Activated CD8-positive, alpha-beta T cell treated with anti-CD3 and anti-CD28 coated beads, Interleukin-2, amount 10 ng/mL, durations not matched to agents 7 days and 5 days (primary cell): ENCODE measurements at regions not wholly inside any gene's neighbourhood (a gene's known extent, or its start where the extent isn't known, plus 50 kb on each side); places are given as distances from the start of the nearest gene placed in this dataset.
"Not testable (repeated sequence)": the region's sequence is repeated elsewhere in the genome, so short reads cannot be mapped to it uniquely, and the experiment has no call there.

ENCODE experiments used
- ATAC-seq: fragments of 150-1000 bp; cut with Tn5 transposase; one replicate; pipeline ENCODE4 v1.10.0; 2021; ENCODE audit warnings: moderate library complexity
- CTCF ChIA-PET: fragments of 350-600 bp; sonication (Branson Sonifier 250); formaldehyde crosslinking; loops from one replicate; lab custom pipeline; 2021; ENCODE audit warnings: antibody characterized with exemption; lab: Charles Lee
- POLR2A ChIA-PET: fragments of 350-600 bp; sonication (Branson Sonifier 250); formaldehyde crosslinking; loops from one replicate; lab custom pipeline; 2021; ENCODE audit warnings: antibody characterized with exemption; lab: Charles Lee
- DNase-seq: peaks from one replicate; pipeline ENCODE4 v3.0.0-alpha.2; 2020
- H3K27ac Mint-ChIP-seq: one replicate; pipeline ENCODE4 v1.8.0; 2021; ENCODE audit warnings: mild to moderate bottlenecking, mixed read lengths
- H3K27me3 Mint-ChIP-seq: one replicate; pipeline ENCODE4 v1.8.0; 2021; ENCODE audit warnings: low read depth, mixed read lengths
- H3K36me3 Mint-ChIP-seq: one replicate; pipeline ENCODE4 v1.8.0; 2021; ENCODE audit warnings: low read depth, mixed read lengths
- H3K4me1 Mint-ChIP-seq: one replicate; pipeline ENCODE4 v1.8.0; 2021; ENCODE audit warnings: low read depth, mixed read lengths
- H3K4me3 Mint-ChIP-seq: one replicate; pipeline ENCODE4 v1.8.0; 2021; ENCODE audit warnings: mild to moderate bottlenecking, mixed read lengths
- H3K9me3 Mint-ChIP-seq: one replicate; pipeline ENCODE4 v1.8.0; 2022; ENCODE audit warnings: mixed read lengths; ENCODE audit not compliant: insufficient read depth

DNA sequence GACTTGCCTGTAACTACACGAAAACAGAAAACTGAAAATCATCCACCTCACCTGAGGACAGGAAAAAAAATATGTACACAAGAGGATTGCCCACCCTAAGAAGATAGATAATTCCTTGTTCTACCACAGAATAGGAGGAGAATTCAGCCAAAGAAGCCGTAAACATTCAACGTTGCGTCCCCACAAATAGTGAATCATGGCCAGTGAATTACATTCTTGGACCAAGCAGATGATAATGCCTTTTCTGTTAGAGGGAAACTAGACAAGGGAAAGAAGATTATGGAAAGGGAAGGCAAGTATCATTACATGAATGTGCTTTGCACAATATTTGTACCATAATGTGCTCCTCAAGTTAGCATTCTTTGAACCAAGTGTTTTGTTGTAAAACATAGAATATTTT, 95.5 kb upstream of the C1QTNF7 start:
- H3K27ac Mint-ChIP-seq, result no peak overlapping the region
- ChIA-PET CTCF (no interaction called here), POLR2A (no interaction called here)
- H3K27me3 Mint-ChIP-seq, result peaks cover 2% of the 10 kb centered on the region
- H3K4me1 Mint-ChIP-seq, result no peaks in the 10 kb centered on the region
- ATAC-seq, result no peak
- H3K36me3 Mint-ChIP-seq, result no peaks in the 10 kb centered on the region
- DNase-seq, result no peak
- H3K4me3 Mint-ChIP-seq, result no peak overlapping the region
- no peaks in the 10 kb centered on the region for H3K9me3 Mint-ChIP-seq

DNA sequence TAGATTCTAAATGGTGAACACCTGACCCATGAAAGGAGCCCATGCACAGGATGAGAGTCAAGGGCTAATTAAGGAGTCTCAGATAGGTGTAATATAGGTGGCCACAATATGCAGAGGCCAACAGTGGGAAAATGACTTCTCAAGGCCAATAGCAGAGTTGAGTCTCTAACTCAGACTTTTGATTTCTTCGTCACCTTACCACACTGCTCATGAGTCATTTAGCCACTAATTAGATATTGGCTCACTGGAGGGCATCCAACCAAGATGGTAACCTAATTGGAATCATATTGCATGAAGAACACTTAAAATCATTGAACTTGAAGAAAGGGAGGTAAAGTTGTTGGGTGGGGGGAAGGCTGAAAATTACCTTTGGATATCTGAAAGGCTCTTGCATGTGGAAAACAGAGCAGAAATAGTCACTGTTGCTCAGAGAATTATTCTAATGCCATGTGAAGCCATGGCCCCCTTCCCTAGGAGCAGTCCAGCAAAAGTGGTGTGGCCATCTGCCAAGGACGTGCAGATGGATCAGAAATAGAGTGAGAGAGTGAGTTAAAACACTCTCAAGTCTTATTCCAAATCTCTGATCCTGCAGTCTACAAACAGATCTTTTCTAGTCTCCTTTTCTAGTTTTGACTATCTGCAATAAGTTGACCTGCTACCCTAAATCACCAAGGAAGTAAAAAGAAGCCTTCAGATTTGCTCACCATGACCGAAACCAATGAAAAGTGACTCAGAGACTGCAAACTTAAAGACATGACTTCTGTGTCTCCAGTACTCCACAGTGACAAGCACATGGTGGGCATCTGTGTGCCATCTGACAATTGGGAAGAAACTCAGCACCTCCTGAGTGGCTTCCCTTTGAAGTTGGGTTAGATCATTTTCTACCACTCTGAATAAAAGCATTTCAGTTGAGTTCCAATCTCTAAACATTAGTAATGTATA, 93.9 kb upstream of the C1QTNF7 start:
- H3K4me3 Mint-ChIP-seq, result no peak overlapping the region
- H3K9me3 Mint-ChIP-seq, result no peaks in the 10 kb centered on the region
- H3K36me3 Mint-ChIP-seq, result no peaks in the 10 kb centered on the region
- ChIA-PET POLR2A (no interaction called here), CTCF (no interaction called here)
- H3K4me1 Mint-ChIP-seq, result no peaks in the 10 kb centered on the region
- H3K27ac Mint-ChIP-seq, result no peak overlapping the region
- ATAC-seq, result no peak
- H3K27me3 Mint-ChIP-seq, result peaks cover 2% of the 10 kb centered on the region
- no peak for DNase-seq

DNA sequence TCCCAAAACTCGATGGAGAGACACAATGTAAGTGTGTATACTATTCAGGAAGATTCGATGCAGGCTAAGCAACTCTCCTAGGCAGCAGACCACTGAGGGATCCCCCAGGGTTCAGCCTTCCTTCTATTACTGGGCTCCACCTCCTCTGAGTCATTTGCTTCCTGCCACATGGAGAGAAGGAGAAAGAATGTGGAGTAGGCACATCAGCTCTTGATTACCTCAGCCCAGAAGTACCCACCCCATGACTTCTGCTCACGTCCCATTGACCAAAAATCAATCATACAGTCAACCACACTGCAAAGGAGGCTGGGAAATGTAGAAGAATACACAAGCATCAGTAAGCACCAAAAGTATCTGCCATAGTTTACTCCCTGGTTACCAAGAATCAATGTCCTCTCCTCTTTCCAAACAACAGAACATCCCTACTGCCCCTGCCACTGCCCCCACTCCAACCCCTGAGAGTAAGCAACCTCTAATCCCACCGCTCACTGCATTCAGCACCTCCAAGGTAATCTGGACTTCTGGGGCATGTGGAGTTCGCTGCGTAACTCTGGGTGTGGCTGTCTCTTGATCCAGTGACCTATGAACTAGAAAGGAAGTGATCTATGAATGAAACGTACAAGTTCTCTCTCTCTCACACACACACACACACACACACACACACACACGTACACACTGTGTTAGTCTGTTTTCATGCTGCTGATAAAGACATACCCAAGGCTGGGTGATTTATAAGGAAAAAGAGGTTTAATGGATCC, 91.2 kb upstream of the C1QTNF7 start:
- DNase-seq, result no peak
- Mint-ChIP-seq H3K4me3 (no peak overlapping the region), H3K36me3 (no peaks in the 10 kb centered on the region), H3K27ac (no peak overlapping the region), H3K27me3 (peaks cover 5% of the 10 kb centered on the region), H3K4me1 (no peaks in the 10 kb centered on the region), H3K9me3 (no peaks in the 10 kb centered on the region)
- ChIA-PET CTCF (interaction anchor here (0.5 kb wide), 1 partner anchor 294 kb away, joined by 3 read pairs; no protein-coding TSS in a partner anchor), POLR2A (no interaction called here)
- no peak for ATAC-seq

DNA sequence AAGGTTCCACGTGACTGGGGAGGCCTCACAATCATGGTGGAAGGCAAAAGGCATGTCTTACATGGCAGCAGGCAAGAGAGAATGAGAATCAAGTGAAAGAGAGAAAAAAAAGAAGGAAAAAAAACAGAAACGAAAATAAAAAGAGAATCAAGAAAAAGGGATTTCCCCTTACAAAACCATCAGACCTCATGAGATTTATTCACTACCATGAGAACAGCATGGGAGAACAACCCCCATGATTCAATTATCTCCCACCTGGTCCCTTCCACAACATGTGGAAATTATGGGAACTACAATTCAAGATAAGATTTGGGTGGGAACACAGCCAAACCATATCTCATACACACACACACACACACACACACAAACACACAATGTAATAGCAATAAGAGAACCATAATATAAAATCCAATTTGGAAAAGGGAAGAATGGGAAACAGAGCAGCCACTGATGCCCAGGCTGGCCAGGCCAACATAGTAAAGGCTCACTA, 90.6 kb upstream of the C1QTNF7 start:
- H3K36me3 Mint-ChIP-seq, CTCF ChIA-PET, H3K4me1 Mint-ChIP-seq, DNase-seq, POLR2A ChIA-PET, H3K27me3 Mint-ChIP-seq, H3K4me3 Mint-ChIP-seq, ATAC-seq, H3K9me3 Mint-ChIP-seq, H3K27ac Mint-ChIP-seq: not testable (repeated sequence)

DNA sequence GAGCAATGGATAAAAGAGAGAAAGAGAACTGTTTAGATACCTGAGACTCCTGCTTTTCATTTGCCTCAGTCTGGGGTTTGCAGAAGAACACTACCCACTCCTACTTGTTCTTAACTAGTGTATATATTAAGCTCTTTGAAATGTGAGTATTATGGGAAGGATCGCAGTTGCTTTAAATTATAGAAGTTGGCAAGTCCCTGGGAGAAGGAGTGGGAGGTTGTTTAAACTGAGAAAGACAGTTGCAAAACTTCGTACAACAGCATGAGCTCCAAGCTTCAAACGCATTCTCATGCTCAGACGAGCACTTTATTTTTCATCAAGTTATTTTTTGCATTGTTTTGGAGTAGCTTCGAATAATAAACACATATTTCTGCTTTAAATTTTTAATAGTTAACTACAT, 88.1 kb upstream of the C1QTNF7 start:
- ATAC-seq (no peak), DNase-seq (no peak)
- ChIA-PET POLR2A (no interaction called here), CTCF (no interaction called here)
- Mint-ChIP-seq H3K9me3 (no peaks in the 10 kb centered on the region), H3K27me3 (peaks cover 4% of the 10 kb centered on the region), H3K4me1 (no peaks in the 10 kb centered on the region), H3K27ac (no peak overlapping the region), H3K4me3 (no peak overlapping the region), H3K36me3 (no peaks in the 10 kb centered on the region)

DNA sequence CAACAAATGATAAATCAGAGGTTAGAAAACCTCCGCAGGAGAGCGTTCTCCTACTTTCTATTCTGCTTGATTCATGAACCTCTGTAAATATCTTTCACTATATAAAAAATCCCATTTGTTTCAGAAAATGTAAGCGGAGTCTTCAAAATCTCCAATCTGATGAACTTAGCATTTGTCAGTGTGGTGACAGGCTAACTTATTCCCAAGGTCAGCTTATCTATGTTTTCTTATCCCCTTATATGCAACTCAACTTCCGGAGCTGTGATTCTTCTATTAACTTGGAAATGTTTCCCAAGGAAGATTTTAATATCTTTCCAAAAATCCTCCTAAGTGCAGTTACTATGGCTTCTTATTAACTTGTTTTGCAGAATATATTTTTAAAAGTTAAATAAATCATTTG, 87.5 kb upstream of the C1QTNF7 start:
- Mint-ChIP-seq H3K4me1 (no peaks in the 10 kb centered on the region), H3K27me3 (peaks cover 4% of the 10 kb centered on the region), H3K4me3 (no peak overlapping the region), H3K36me3 (no peaks in the 10 kb centered on the region), H3K9me3 (no peaks in the 10 kb centered on the region), H3K27ac (no peak overlapping the region)
- ATAC-seq (no peak), DNase-seq (no peak)
- POLR2A ChIA-PET, result no interaction called here
- CTCF ChIA-PET, result no interaction called here

DNA sequence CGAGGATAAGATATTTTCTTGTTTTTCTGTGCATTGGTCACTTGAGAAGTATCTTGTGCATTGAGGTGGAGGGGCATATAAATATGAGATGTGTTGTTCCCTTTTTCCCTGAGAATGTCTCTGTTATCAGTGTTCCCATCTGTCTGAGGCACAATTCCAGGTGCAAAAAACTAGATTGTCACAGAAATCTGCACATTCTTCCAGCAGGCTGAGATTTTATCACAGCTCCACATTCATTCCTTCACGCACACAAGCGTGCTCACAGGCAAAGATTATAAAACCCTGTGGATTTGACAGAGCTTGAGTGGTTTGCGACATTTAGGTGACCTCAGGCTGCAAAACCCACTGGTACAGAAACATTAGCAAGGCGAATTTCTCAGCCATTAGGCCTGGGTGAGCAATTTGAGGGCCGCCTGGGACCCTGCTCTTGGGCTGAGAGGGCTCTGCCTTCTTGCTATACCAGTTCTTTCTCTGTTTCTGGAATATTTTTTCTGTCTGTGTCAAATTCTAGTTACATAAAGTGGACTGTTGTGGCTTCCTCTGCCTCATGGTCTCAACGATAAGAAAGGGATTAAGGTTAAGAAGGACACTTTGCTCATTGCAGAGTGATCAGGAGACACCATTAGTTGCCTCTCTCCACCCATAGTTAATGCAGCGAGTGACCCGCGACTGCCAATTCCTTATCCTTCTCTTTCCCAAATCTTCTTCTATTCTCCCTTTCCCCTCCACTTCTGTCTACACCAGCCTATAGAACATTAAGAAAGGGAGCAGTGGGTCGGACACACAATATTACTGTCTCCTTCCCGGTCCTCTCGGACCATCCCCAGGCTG, 86.7 kb upstream of the C1QTNF7 start:
- ChIA-PET POLR2A (no interaction called here), CTCF (no interaction called here)
- DNase-seq, result no peak
- Mint-ChIP-seq H3K27me3 (peaks cover 4% of the 10 kb centered on the region), H3K36me3 (no peaks in the 10 kb centered on the region), H3K4me3 (no peak overlapping the region), H3K9me3 (no peaks in the 10 kb centered on the region), H3K27ac (no peak overlapping the region), H3K4me1 (no peaks in the 10 kb centered on the region)
- ATAC-seq, result no peak

DNA sequence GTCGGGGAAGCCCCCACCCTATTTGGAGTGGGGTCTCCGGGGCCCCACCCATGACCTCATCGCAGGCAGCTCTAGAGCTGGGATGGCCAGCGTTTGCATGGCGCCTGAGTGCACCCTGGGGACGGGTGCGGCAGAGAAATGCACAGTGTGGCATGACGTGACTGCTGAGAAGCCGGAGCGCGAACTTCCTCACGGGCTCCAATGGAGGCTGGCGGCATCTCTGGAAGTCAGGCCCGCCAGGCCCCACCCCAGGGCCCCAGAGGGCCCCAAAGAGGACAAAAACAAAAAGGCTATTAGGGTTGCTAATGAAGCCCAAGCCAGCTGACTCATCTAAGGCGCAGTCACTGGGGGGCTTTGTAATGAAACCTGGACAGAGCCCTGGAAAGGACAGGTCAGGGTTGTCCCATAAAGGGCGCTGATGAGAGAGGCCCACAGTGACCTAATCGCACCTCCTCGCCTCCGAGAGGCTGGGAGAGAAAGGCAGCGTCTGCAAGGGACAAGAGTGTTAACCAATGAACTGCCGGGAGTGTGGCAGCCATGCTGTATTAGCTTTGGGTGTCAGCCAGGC, 86.0 kb upstream of the C1QTNF7 start:
- peaks cover 4% of the 10 kb centered on the region for H3K27me3 Mint-ChIP-seq
- H3K36me3 Mint-ChIP-seq, result no peaks in the 10 kb centered on the region
- H3K4me1 Mint-ChIP-seq, result no peaks in the 10 kb centered on the region
- DNase-seq (no peak), ATAC-seq (no peak)
- ChIA-PET POLR2A (no interaction called here), CTCF (interaction anchor here (1.0 kb wide), 1 partner anchor 58 kb away, joined by 3 read pairs; no protein-coding TSS in a partner anchor)
- no peaks in the 10 kb centered on the region for H3K9me3 Mint-ChIP-seq
- no peak overlapping the region for H3K4me3 Mint-ChIP-seq
- no peak overlapping the region for H3K27ac Mint-ChIP-seq

DNA sequence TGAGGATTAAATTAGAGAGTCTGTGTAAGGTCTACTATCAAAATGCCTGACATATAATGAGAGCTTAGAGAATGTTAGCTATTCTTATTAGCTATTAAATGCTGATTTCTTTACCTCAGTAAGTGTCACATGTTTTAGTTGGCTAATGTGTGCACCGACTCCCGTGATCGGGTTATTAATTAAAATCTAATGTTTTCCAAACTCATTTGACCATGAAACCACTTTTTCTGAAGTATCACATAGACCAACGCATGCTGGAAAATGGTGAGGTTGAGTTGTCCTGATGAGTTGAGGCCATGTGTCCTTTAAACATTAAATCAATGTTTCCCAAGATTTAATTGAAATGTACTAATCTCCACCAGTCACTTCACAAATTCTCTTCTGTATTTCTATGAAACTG, 84.8 kb upstream of the C1QTNF7 start:
- H3K27me3 Mint-ChIP-seq, result peaks cover 4% of the 10 kb centered on the region
- H3K4me1 Mint-ChIP-seq, result no peaks in the 10 kb centered on the region
- ATAC-seq, result no peak
- no peak overlapping the region for H3K27ac Mint-ChIP-seq
- DNase-seq, result no peak
- H3K9me3 Mint-ChIP-seq, result no peaks in the 10 kb centered on the region
- H3K36me3 Mint-ChIP-seq, result no peaks in the 10 kb centered on the region
- CTCF ChIA-PET, result interaction anchor here (1.0 kb wide), 1 partner anchor 57 kb away, joined by 3 read pairs; no protein-coding TSS in a partner anchor
- POLR2A ChIA-PET, result no interaction called here
- no peak overlapping the region for H3K4me3 Mint-ChIP-seq

DNA sequence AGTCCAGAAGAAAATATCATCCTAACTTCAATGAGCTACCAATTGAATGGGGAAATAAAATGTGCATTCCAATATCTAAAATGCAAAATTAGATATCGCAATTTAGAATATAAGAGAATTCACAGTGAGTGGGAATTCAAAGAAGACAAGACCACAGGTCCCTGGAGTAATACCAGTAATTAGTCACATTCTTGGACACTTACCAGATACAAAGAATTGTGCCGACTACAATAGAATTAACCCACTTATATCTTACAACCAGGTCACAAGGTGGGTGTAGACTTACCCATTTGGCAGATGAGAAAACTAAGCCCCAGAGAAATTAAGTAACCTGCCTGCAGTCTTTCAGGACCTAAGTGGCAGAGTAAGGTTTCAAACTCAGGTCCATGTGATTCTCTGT, 84.3 kb upstream of the C1QTNF7 start:
- DNase-seq, result no peak
- Mint-ChIP-seq H3K9me3 (no peaks in the 10 kb centered on the region), H3K4me1 (no peaks in the 10 kb centered on the region), H3K36me3 (no peaks in the 10 kb centered on the region), H3K4me3 (no peak overlapping the region), H3K27ac (no peak overlapping the region), H3K27me3 (peaks cover 4% of the 10 kb centered on the region)
- CTCF ChIA-PET, result no interaction called here
- POLR2A ChIA-PET, result no interaction called here
- no peak for ATAC-seq

DNA sequence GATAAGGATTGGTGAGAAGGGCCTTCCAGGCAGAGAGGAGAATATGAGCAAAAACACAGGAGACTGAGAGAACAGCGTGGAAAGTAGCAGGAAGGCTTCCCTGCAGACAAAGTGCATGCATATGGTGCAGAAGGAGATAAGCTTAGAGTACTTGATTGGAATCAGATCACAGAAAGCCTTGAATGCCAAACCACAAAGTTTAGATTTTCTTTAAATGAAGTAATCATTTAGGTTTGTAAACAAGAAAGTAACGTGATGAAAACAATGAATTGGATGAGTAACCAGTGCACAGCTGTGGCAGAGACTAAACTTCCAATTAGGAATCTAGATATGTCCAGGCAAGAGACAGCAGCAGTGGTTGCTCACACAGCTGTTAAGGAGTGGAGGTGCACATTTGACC, 83.8 kb upstream of the C1QTNF7 start:
- Mint-ChIP-seq H3K4me3 (no peak overlapping the region), H3K4me1 (no peaks in the 10 kb centered on the region), H3K36me3 (no peaks in the 10 kb centered on the region), H3K9me3 (no peaks in the 10 kb centered on the region), H3K27ac (no peak overlapping the region), H3K27me3 (peaks cover 4% of the 10 kb centered on the region)
- DNase-seq (no peak), ATAC-seq (no peak)
- ChIA-PET CTCF (no interaction called here), POLR2A (no interaction called here)
